SK-N-SH (cell line): ENCODE measurements at regions not wholly inside any gene's neighbourhood (a gene's known extent, or its start where the extent isn't known, plus 50 kb on each side); places are given as distances from the start of the nearest gene placed in this dataset.

ENCODE experiments used
- CTCF ChIA-PET: fragments of 300-600, 350-600 bp; formaldehyde crosslinking; extraction: SDS; loops from one replicate; lab custom pipeline; 2021; lab: Yijun Ruan, JAX
- POLR2A ChIA-PET: fragments of 350-600 bp; sonication (Branson Sonifier 250); formaldehyde crosslinking; extraction: SDS; loops from one replicate; lab custom pipeline; 2020; ENCODE audit warnings: antibody characterized with exemption, inconsistent platforms; lab: Yijun Ruan, JAX
- DNase-seq: peaks from one replicate; pipeline ENCODE4 v3.0.0; 2012
- H2AFZ ChIP-seq: fragments of 200-600 bp; sonication (generic); 2 replicates; pipeline ENCODE4 v1.8.1; 2016; ENCODE audit warnings: antibody characterized with exemption, mild to moderate bottlenecking, low read depth
- H3F3A ChIP-seq: fragments of 200-600 bp; sonication (generic); replicated peaks from 2 replicates; pipeline ENCODE3; 2016; ENCODE audit warnings: antibody characterized with exemption, mild to moderate bottlenecking; ENCODE audit not compliant: insufficient read depth
- H3K27ac ChIP-seq, 2 experiments: fragments of 200-500 bp in 1 of 2; fragments of 200-600 bp in 1 of 2; sonication (Bioruptor generic) in 1 of 2; sonication (generic), shearing (Covaris generic) in 1 of 2; 2 replicates each; pipeline versions ENCODE4 v1.5.1 to v1.6.1; 2014 to 2016; ENCODE audit warnings: low read depth in 2 of 2, inconsistent platforms in 1 of 2, low read length in 1 of 2, mild to moderate bottlenecking in 1 of 2, mixed read lengths in 1 of 2
- H3K27me3 ChIP-seq: fragments of 200-600 bp; sonication (generic), shearing (Covaris generic); 2 replicates; pipeline ENCODE4 v1.6.1; 2016; ENCODE audit warnings: mixed run types; ENCODE audit not compliant: insufficient read depth
- H3K36me3 ChIP-seq, 2 experiments: fragments of 200-500 bp in 1 of 2; fragments of 200-600 bp in 1 of 2; sonication (Bioruptor generic) in 1 of 2; sonication (generic) in 1 of 2; replicated peaks in 1 of 2; 2 replicates each; pipeline versions ENCODE3 to v1.5.1; 2014 to 2016; ENCODE audit warnings: low read length in 1 of 2, mild to moderate bottlenecking in 1 of 2; ENCODE audit not compliant: insufficient read depth in 2 of 2, control insufficient read depth in 1 of 2
- H3K4me1 ChIP-seq, 2 experiments: fragments of 200-500 bp in 1 of 2; fragments of 200-600 bp in 1 of 2; sonication (Bioruptor generic) in 1 of 2; sonication (generic), shearing (Covaris generic) in 1 of 2; 2 replicates each; pipeline versions ENCODE4 v1.5.1 to v1.6.1; 2014 to 2016; ENCODE audit warnings: low read depth in 1 of 2, low read length in 1 of 2, mixed run types in 1 of 2; ENCODE audit not compliant: insufficient read depth in 2 of 2, control insufficient read depth in 1 of 2
- H3K4me2 ChIP-seq: fragments of 200-600 bp; sonication (generic), shearing (Covaris generic); 2 replicates; pipeline ENCODE4 v1.6.1; 2017; ENCODE audit warnings: mixed run types
- H3K4me3 ChIP-seq, 2 experiments: fragments of 200-500 bp in 1 of 2; fragments of 200-600 bp in 1 of 2; sonication (Bioruptor generic) in 1 of 2; sonication (generic), shearing (Covaris generic) in 1 of 2; 2 replicates each; pipeline versions ENCODE4 v1.5.1 to v1.8.1; 2014 to 2016; ENCODE audit warnings: low read depth in 2 of 2, inconsistent platforms in 1 of 2, low read length in 1 of 2, mild to moderate bottlenecking in 1 of 2, mixed read lengths in 1 of 2, moderate library complexity in 1 of 2
- H3K79me2 ChIP-seq: fragments of 200-600 bp; sonication (generic); 2 replicates; pipeline ENCODE4 v1.8.1; 2017; ENCODE audit warnings: mild to moderate bottlenecking; ENCODE audit not compliant: insufficient read depth
- H3K9ac ChIP-seq: fragments of 200-600 bp; sonication (generic); 2 replicates; pipeline ENCODE4 v1.6.1; 2017; ENCODE audit warnings: mixed run types
- H3K9me2 ChIP-seq: fragments of 200-600 bp; sonication (generic); 2 replicates; pipeline ENCODE4 v1.6.1; 2017; ENCODE audit warnings: mixed run types
- H3K9me3 ChIP-seq: fragments of 200-600 bp; sonication (generic); 2 replicates; pipeline ENCODE4 v1.6.1; 2017; ENCODE audit warnings: mixed run types, mild to moderate bottlenecking, moderate library complexity
- H4K20me1 ChIP-seq: fragments of 200-600 bp; sonication (generic); 2 replicates; pipeline ENCODE4 v1.6.1; 2017; ENCODE audit warnings: mild to moderate bottlenecking, mixed run types; ENCODE audit not compliant: insufficient read depth
- CHD2 ChIP-seq: fragments of 150-350 bp; IDR thresholded peaks from 2 replicates; pipeline ENCODE4 v1.6.1; 2018; ENCODE audit warnings: low read length; ENCODE audit not compliant: partially characterized antibody
- ELF1 ChIP-seq: IDR thresholded peaks from 2 replicates; pipeline ENCODE4 v1.4.0; 2012
- GABPA ChIP-seq: IDR thresholded peaks from 2 replicates; pipeline ENCODE4 v1.4.0; 2012; ENCODE audit warnings: low read depth, mild to moderate bottlenecking
- MAX ChIP-seq: IDR thresholded peaks from 2 replicates; pipeline ENCODE4 v1.4.0; 2012; ENCODE audit warnings: low read depth
- MEF2A ChIP-seq: IDR thresholded peaks from 2 replicates; pipeline ENCODE4 v1.4.0; 2012; ENCODE audit warnings: low read depth, borderline replicate concordance
- NFIC ChIP-seq: IDR thresholded peaks from 2 replicates; pipeline ENCODE4 v1.4.0; 2012; ENCODE audit warnings: borderline replicate concordance
- POLR2AphosphoS5 ChIP-seq: IDR thresholded peaks from 2 replicates; pipeline ENCODE4 v1.6.1; 2012; ENCODE audit warnings: low read depth, low read length
- REST ChIP-seq: IDR thresholded peaks from 2 replicates; pipeline ENCODE4 v1.6.1; 2012; ENCODE audit warnings: mild to moderate bottlenecking, low read depth, low read length, moderate library complexity
- RXRA ChIP-seq: IDR thresholded peaks from 2 replicates; pipeline ENCODE4 v1.4.0; 2012; ENCODE audit warnings: low read depth, mild to moderate bottlenecking, borderline replicate concordance
- SMC3 ChIP-seq: IDR thresholded peaks from 2 replicates; pipeline ENCODE4 v1.6.1; 2012; ENCODE audit warnings: low read depth, low read length, improper control_type of control experiment
- TEAD4 ChIP-seq: IDR thresholded peaks from 2 replicates; pipeline ENCODE4 v1.4.0; 2012; ENCODE audit warnings: mild to moderate bottlenecking, borderline replicate concordance; ENCODE audit not compliant: insufficient read depth
- WGBS: methylation state at CpG from one replicate; pipeline ENCODE4 v1.1.6; 2017; ENCODE audit warnings: low lambda C conversion rate; 5-methylcytosine and 5-hydroxymethylcytosine counted together
- TF ChIP-seq, protein P1 (sequence below): IDR thresholded peaks from 2 replicates; pipeline ENCODE4; 2012
- TF ChIP-seq, protein P2 (sequence below): fragments of 150-350 bp; IDR thresholded peaks from 2 replicates; pipeline ENCODE4 v1.6.1; 2017; ENCODE audit warnings: antibody characterized with exemption, low read length, low read depth, borderline replicate concordance

- CTCF ChIA-PET: no interaction called here
- POLR2A ChIA-PET: no interaction called here
Measured at GRCh38 chr10:44792119-44792775, 118.9 kb upstream of the TMEM72 start.

GRCh38 chr10:44799966-44800365 lies 111.2 kb upstream of the TMEM72 start:
- TF ChIP-seq NFIC (no peak), REST (no peak), MAX (no peak), TEAD4 (no peak), GABPA (no peak), POLR2AphosphoS5 (no peak), MEF2A (no peak), ELF1 (no peak), SMC3 (no peak), CHD2 (no peak)
- TF ChIP-seq, protein P1, sequence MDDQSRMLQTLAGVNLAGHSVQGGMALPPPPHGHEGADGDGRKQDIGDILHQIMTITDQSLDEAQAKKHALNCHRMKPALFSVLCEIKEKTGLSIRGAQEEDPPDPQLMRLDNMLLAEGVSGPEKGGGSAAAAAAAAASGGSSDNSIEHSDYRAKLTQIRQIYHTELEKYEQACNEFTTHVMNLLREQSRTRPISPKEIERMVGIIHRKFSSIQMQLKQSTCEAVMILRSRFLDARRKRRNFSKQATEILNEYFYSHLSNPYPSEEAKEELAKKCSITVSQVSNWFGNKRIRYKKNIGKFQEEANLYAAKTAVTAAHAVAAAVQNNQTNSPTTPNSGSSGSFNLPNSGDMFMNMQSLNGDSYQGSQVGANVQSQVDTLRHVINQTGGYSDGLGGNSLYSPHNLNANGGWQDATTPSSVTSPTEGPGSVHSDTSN: no peak
- TF ChIP-seq, protein P2, sequence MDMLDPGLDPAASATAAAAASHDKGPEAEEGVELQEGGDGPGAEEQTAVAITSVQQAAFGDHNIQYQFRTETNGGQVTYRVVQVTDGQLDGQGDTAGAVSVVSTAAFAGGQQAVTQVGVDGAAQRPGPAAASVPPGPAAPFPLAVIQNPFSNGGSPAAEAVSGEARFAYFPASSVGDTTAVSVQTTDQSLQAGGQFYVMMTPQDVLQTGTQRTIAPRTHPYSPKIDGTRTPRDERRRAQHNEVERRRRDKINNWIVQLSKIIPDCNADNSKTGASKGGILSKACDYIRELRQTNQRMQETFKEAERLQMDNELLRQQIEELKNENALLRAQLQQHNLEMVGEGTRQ: no peak
- WGBS: under 1% methylated on average over 2 of the region's 2 CpGs
- POLR2A ChIA-PET: no interaction called here

More at GRCh38 chr10:44792119-44792775, 118.9 kb upstream of the TMEM72 start:
- under 1% methylated on average over 5 of the region's 5 CpGs for WGBS
- Histone ChIP-seq H3K79me2 (no peaks in the 10 kb centered on the region), H3K27me3 (peaks cover 61% of the 10 kb centered on the region), H3K27ac (no peak overlapping the region), H3K9ac (no peak overlapping the region), H4K20me1 (no peaks in the 10 kb centered on the region), H3K9me2 (no peaks in the 10 kb centered on the region), H3F3A (no peaks in the 10 kb centered on the region), H2AFZ (no peak overlapping the region), H3K36me3 (no peaks in the 10 kb centered on the region), H3K4me1 (no peaks in the 10 kb centered on the region), H3K9me3 (no peaks in the 10 kb centered on the region), H3K4me2 (no peak overlapping the region), H3K4me3 (no peak overlapping the region)
- DNase-seq: no peak
- TF ChIP-seq RXRA: no peak

More at GRCh38 chr10:44799966-44800365, 111.2 kb upstream of the TMEM72 start:
- no peaks in the 10 kb centered on the region for H4K20me1 ChIP-seq
- H3K9ac ChIP-seq: no peak overlapping the region
- H3K27me3 ChIP-seq: peaks cover 42% of the 10 kb centered on the region
- no peaks in the 10 kb centered on the region for H3K9me2 ChIP-seq
- CTCF ChIA-PET: interaction anchor here (0.7 kb wide), 1 partner anchor 1119 kb away, joined by 3 read pairs; no protein-coding TSS in a partner anchor
- DNase-seq: no peak
- no peaks in the 10 kb centered on the region for H3K79me2 ChIP-seq
- H3K36me3 ChIP-seq: no peaks in the 10 kb centered on the region
- H3K4me3 ChIP-seq: no peak overlapping the region
- no peak overlapping the region for H3K4me2 ChIP-seq
- no peak overlapping the region for H2AFZ ChIP-seq
- no peaks in the 10 kb centered on the region for H3F3A ChIP-seq
- H3K9me3 ChIP-seq: no peaks in the 10 kb centered on the region
- H3K27ac ChIP-seq: no peak overlapping the region
- peaks cover 0 to 4% of the 10 kb centered on the region in 2 experiments; a peak in 1 of 4 replicates for H3K4me1 ChIP-seq
